ENCODE measurements at regions not wholly inside any gene's neighbourhood (a gene's known extent, or its start where the extent isn't known, plus 50 kb on each side); places are given as distances from the start of the nearest gene placed in this dataset.
"Not testable (repeated sequence)": the region's sequence is repeated elsewhere in the genome, so short reads cannot be mapped to it uniquely, and the experiment has no call there.

- no peak for DNase-seq
Measured at GRCh38 chr14:25546826-25547225, 496.9 kb upstream of the STXBP6 start.

GRCh38 chr14:25537846-25538455 is 488.0 kb upstream of the STXBP6 start:
- DNase-seq, result no peak

GRCh38 chr14:25526290-25526689 is 476.3 kb upstream of the STXBP6 start:
- no peak for DNase-seq

GRCh38 chr14:25522926-25523325 is 473.0 kb upstream of the STXBP6 start:
- no peak for DNase-seq

- DNase-seq, result no peak
Measured at GRCh38 chr14:25522116-25522515, 472.2 kb upstream of the STXBP6 start.

- DNase-seq, result no peak
Measured at GRCh38 chr14:25521616-25522015, 471.7 kb upstream of the STXBP6 start.

GRCh38 chr14:25520821-25521220 is 470.9 kb upstream of the STXBP6 start:
- DNase-seq, result no peak

GRCh38 chr14:25518364-25518763 is 468.4 kb upstream of the STXBP6 start:
- DNase-seq, result no peak

- no peak for DNase-seq
Measured at GRCh38 chr14:25516838-25517237, 466.9 kb upstream of the STXBP6 start.

GRCh38 chr14:25508845-25509244 is 458.9 kb upstream of the STXBP6 start:
- DNase-seq, result no peak

- no peak for DNase-seq
Measured at GRCh38 chr14:25501749-25502148, 451.8 kb upstream of the STXBP6 start.

GRCh38 chr14:25488961-25489360 is 439.0 kb upstream of the STXBP6 start:
- DNase-seq, result no peak

GRCh38 chr14:25485381-25485780 is 435.4 kb upstream of the STXBP6 start:
- DNase-seq, result no peak

- no peak for DNase-seq
Measured at GRCh38 chr14:25484906-25485305, 435.0 kb upstream of the STXBP6 start.

- no peak for DNase-seq
Measured at GRCh38 chr14:25484235-25484634, 434.3 kb upstream of the STXBP6 start.

- DNase-seq, result no peak
Measured at GRCh38 chr14:25477316-25478098, 427.6 kb upstream of the STXBP6 start.

GRCh38 chr14:25472700-25473099 is 422.8 kb upstream of the STXBP6 start:
- no peak for DNase-seq

- DNase-seq, result no peak
Measured at GRCh38 chr14:25464772-25465171, 414.8 kb upstream of the STXBP6 start.

GRCh38 chr14:25464078-25464477 is 414.1 kb upstream of the STXBP6 start:
- no peak for DNase-seq

- DNase-seq, result no peak
Measured at GRCh38 chr14:25463480-25463879, 413.5 kb upstream of the STXBP6 start.

- no peak for DNase-seq
Measured at GRCh38 chr14:25461780-25462179, 411.8 kb upstream of the STXBP6 start.

GRCh38 chr14:25444381-25444780 is 394.4 kb upstream of the STXBP6 start:
- no peak for DNase-seq

- DNase-seq, result not testable (repeated sequence)
Measured at GRCh38 chr14:25440382-25440781, 390.4 kb upstream of the STXBP6 start.

- DNase-seq, result no peak
Measured at GRCh38 chr14:25436906-25437305, 387.0 kb upstream of the STXBP6 start.

Data from CD4-positive, alpha-beta T cell treated with Interleukin-4 for 4 hours (primary cell).